ENCODE measurements at regions not wholly inside any gene's neighbourhood (a gene's known extent, or its start where the extent isn't known, plus 50 kb on each side); places are given as distances from the start of the nearest gene placed in this dataset.

DNA sequence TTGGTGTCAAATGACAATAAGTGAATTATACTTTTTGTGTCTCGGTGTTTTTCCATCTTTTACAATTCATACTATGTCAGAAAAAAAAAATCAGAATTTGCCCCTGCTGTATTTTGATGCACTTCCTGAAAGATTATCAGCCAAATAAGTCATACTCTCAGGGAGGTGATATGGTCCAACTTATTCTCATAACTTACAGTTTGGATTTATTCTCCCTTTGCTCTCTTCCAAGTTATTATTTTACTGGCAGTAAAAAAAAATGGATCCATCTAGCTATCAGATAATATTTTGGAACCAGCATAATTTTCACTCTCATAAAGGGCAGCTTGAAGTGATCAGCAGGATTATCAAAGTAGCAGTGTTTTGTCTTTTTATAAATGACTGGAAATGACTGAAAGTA lies 337.1 kb downstream of the BMPER start:
- TF ChIP-seq, protein P1, sequence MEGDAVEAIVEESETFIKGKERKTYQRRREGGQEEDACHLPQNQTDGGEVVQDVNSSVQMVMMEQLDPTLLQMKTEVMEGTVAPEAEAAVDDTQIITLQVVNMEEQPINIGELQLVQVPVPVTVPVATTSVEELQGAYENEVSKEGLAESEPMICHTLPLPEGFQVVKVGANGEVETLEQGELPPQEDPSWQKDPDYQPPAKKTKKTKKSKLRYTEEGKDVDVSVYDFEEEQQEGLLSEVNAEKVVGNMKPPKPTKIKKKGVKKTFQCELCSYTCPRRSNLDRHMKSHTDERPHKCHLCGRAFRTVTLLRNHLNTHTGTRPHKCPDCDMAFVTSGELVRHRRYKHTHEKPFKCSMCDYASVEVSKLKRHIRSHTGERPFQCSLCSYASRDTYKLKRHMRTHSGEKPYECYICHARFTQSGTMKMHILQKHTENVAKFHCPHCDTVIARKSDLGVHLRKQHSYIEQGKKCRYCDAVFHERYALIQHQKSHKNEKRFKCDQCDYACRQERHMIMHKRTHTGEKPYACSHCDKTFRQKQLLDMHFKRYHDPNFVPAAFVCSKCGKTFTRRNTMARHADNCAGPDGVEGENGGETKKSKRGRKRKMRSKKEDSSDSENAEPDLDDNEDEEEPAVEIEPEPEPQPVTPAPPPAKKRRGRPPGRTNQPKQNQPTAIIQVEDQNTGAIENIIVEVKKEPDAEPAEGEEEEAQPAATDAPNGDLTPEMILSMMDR (IDR thresholded peaks at IDR 0.05), result no peak

DNA sequence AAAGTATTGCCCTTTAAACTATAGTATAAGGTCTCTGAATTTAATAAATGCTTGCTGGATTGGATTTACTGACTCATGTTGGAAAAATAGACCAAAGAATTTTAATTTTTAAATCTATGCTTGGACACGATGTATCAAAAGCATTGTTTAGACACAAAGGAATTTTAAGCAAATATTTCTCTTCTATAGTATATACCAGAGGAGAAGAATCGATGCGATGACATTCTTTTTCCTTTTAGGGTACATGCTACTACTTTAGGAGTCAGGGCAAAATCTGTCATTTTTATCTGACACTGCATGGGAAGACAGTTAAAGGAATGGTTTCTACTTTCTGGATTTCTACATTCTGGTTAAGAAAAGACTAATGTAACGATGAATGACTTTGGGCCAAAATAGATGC lies 339.9 kb downstream of the BMPER start:
- TF ChIP-seq, protein P1 (IDR thresholded peaks at IDR 0.05), result no peak

DNA sequence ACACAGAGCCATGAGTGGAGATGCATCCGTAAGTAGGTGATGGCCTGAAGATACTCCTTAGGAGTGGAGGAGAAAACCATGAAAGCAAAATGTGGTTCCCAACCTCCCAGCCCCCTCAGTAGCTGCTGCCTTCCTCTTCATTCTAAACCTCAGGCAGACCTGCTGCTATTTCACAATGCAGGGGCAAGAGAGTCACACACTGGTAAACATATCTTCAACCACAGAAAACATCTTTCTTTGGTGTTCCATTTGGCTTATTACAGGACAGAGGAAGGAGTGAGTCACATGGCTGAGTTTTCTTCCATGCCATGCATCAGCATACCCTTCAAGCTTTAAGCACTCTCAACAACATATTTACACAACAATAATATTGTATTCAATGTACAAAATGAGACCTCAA lies 342.1 kb downstream of the BMPER start:
- TF ChIP-seq, protein P1 (IDR thresholded peaks at IDR 0.05), result no peak

DNA sequence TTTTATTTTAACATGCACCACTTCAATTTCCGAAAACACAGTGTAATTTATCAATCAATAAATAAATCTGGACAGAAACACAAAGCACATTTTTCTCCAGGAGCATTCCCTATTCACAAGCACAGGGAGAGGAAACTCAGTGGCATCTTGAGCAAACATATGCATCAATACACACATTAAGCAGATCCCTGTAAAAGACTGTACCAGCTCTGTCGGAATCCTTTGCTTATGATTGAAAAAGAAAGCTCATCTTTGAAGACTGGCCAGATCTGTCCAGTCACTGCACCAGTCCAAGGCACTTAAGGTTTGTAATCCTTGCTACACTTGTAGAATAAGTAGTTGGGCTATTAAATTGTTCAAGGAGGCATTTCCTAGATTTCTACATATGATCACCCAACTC lies 343.9 kb downstream of the BMPER start:
- TF ChIP-seq, protein P1 (IDR thresholded peaks at IDR 0.05), result no peak

DNA sequence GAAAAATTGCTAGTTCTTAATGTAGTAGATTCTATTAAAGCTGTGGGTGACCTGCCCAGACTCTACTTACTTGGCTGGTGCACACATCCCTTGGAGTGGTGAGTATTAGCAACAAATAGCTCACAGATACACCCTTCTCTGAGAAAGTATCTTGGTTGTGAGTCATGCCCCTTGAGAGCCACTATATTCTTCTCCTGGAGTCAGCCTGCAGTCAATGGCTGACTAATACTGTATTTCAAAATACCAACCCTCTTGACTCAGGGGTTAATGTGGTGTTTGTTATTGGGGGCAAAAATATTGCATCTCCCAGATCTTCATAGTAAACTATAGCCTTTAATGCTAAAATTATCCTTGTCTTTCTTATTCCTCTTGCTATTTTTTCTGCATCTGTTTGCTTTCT lies 354.9 kb downstream of the BMPER start:
- TF ChIP-seq, protein P1 (IDR thresholded peaks at IDR 0.05), result no peak

DNA sequence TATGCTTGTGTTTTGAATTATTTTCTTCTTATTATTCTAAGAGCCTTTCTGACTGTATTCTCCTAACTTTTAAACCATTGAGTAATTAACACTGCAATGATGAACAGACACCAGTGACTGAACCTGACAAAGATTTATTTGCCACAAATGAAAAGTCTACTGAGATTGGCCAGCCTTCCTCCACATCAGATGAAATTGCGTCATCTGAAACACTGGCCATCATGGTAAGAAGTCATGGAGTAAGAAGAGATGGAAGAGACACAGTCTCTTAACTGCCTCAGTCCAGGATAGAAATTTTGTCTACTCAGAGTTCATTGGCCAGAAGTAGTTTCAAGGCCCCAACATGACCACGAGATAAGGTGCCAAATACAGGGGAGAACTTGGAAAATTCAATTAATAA lies 357.8 kb downstream of the BMPER start:
- TF ChIP-seq, protein P1 (IDR thresholded peaks at IDR 0.05), result no peak

DNA sequence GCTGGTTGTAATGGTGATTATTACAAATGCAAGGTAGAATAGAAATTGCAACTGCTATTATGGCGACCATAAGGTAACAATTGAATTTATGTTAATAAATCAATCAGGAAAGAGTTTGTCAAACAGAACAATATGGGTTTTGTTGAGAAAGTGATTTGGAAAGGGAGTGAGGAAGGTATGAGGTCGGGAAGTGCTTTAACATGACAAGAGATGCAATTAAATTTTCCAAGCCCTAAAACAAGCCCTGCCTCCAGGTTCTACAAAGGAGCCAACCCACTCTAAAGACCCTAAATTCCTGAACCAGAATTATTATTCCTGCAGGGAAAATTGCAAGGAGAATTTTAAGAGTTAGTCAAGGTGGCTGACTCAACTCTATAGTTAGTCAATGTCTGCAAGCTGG lies 363.7 kb downstream of the BMPER start:
- TF ChIP-seq, protein P1 (IDR thresholded peaks at IDR 0.05), result no peak

DNA sequence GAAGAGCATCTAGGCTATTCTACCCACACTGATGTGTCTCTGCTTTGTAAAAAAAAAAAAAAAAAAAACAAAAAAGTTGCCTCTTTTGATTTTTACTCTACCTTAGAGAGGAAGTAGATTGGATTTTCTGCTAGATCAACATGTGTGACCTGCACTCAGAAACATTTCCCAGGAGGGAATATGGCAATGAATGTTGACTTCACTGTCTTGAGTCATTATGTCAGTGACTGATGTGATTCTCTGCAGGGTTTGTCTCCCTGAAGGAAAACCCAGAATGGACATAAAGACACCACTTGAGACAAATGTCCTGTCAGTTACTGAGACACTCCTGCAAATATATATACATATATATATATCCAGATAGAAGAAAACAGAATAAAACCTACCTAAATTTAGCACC lies 370.3 kb downstream of the BMPER start:
- TF ChIP-seq, protein P1 (IDR thresholded peaks at IDR 0.05), result no peak
